Fibroblast of the aortic adventitia (primary cell): ENCODE measurements at regions not wholly inside any gene's neighbourhood (a gene's known extent, or its start where the extent isn't known, plus 50 kb on each side); places are given as distances from the start of the nearest gene placed in this dataset.
A peak's percentile ranks its signal among the peaks of the same experiment; 100 is the strongest.

Experiments used
- DNase-seq: peaks from one replicate; pipeline ENCODE4 v3.0.0-alpha.2; 2010; ENCODE audit warnings: low read depth
- H3K4me3 ChIP-seq: 2 replicates; pipeline ENCODE4 v1.5.1; 2011; ENCODE audit warnings: low read depth, mild to moderate bottlenecking, control low read depth, low read length, moderate library complexity
- CTCF ChIP-seq: IDR thresholded peaks from 2 replicates; pipeline ENCODE4 v1.5.1; 2011; ENCODE audit warnings: mild to moderate bottlenecking, low read length, control low read depth, inconsistent platforms; ENCODE audit not compliant: insufficient read depth

GRCh38 chr9:38337181-38337580, 55.3 kb upstream of the ALDH1B1 start:
- DNase-seq, result peak; percentile 51
- TF ChIP-seq CTCF, result no peak
- H3K4me3 ChIP-seq, result no peak overlapping the region

GRCh38 chr9:38336341-38336740, 56.2 kb upstream of the ALDH1B1 start:
- no peak overlapping the region for H3K4me3 ChIP-seq
- TF ChIP-seq CTCF, result no peak
- DNase-seq, result no peak

GRCh38 chr9:38335686-38336085, 56.8 kb upstream of the ALDH1B1 start:
- no peak for TF ChIP-seq CTCF
- no peak for DNase-seq
- H3K4me3 ChIP-seq, result no peak overlapping the region

- DNase-seq, result no peak
- peak; percentile 30 for TF ChIP-seq CTCF
- no peak overlapping the region for H3K4me3 ChIP-seq
Measured at GRCh38 chr9:38334234-38334633, 58.3 kb upstream of the ALDH1B1 start.

- no peak for TF ChIP-seq CTCF
- no peak overlapping the region for H3K4me3 ChIP-seq
- DNase-seq, result no peak
Measured at GRCh38 chr9:38333047-38333446, 59.5 kb upstream of the ALDH1B1 start.

GRCh38 chr9:38332625-38333024, 59.9 kb upstream of the ALDH1B1 start:
- TF ChIP-seq CTCF, result no peak
- no peak overlapping the region for H3K4me3 ChIP-seq
- no peak for DNase-seq

GRCh38 chr9:38331141-38331540, 61.4 kb upstream of the ALDH1B1 start:
- DNase-seq, result no peak
- H3K4me3 ChIP-seq, result no peak overlapping the region
- TF ChIP-seq CTCF, result no peak
